Common myeloid progenitor, CD34-positive (primary cell): ENCODE measurements at regions not wholly inside any gene's neighbourhood (a gene's known extent, or its start where the extent isn't known, plus 50 kb on each side); places are given as distances from the start of the nearest gene placed in this dataset.

ENCODE experiments used
- CTCF ChIA-PET: fragments of 350-600 bp; sonication (Branson Sonifier 250); formaldehyde crosslinking; loops from one replicate; lab custom pipeline; 2021; ENCODE audit warnings: antibody characterized with exemption; lab: Charles Lee
- POLR2A ChIA-PET: fragments of 350-600 bp; sonication (Branson Sonifier 250); formaldehyde crosslinking; loops from one replicate; lab custom pipeline; 2021; ENCODE audit warnings: antibody characterized with exemption; lab: Charles Lee
- DNase-seq, 3 donors: peaks; one replicate each; pipeline versions ENCODE4 v3.0.0 to v3.0.0-alpha.2; 2013
- H3K27ac ChIP-seq, 2 experiments: 1 replicate in 1 of 2; 2 replicates in 1 of 2; pipeline ENCODE4 v1.7.0; 2013; ENCODE audit warnings: inconsistent platforms in 2 of 2, low read length in 2 of 2, mild to moderate bottlenecking in 2 of 2, low read depth in 1 of 2, moderate library complexity in 1 of 2; ENCODE audit not compliant: severe bottlenecking in 2 of 2, insufficient read depth in 1 of 2, poor library complexity in 1 of 2
- H3K27me3 ChIP-seq, 5 experiments: replicated peaks in 2 of 5; 1 replicate in 3 of 5; 2 replicates in 2 of 5; pipeline versions ENCODE4 v1.6.1 to v1.7.0; 2013; ENCODE audit warnings: low read length in 4 of 5, mild to moderate bottlenecking in 2 of 5, moderate library complexity in 2 of 5, inconsistent platforms in 1 of 5; ENCODE audit not compliant: insufficient read depth in 5 of 5, control insufficient read depth in 4 of 5
- H3K36me3 ChIP-seq, 4 experiments: 1 replicate in 2 of 4; 2 replicates in 2 of 4; pipeline versions ENCODE4 v1.6.1 to v1.7.0; 2013; ENCODE audit warnings: low read length in 3 of 4, control low read depth in 1 of 4, mild to moderate bottlenecking in 1 of 4; ENCODE audit not compliant: control insufficient read depth in 4 of 4, insufficient read depth in 4 of 4
- H3K4me1 ChIP-seq, 4 experiments: 1 replicate in 3 of 4; 2 replicates in 1 of 4; pipeline versions ENCODE4 v1.6.1 to v1.7.1; 2013; ENCODE audit warnings: low read length in 3 of 4, mild to moderate bottlenecking in 3 of 4, control low read depth in 1 of 4, inconsistent platforms in 1 of 4, moderate library complexity in 1 of 4; ENCODE audit not compliant: control insufficient read depth in 4 of 4, insufficient read depth in 4 of 4; ENCODE audit errors: control extremely low read depth in 1 of 4
- H3K4me3 ChIP-seq, 7 experiments: 1 replicate in 4 of 7; 2 replicates in 3 of 7; pipeline versions ENCODE4 v1.5.1 to v1.7.0; 2013; ENCODE audit warnings: mild to moderate bottlenecking in 7 of 7, low read length in 6 of 7, moderate library complexity in 6 of 7, inconsistent platforms in 2 of 7, low read depth in 2 of 7, control low read depth in 1 of 7; ENCODE audit not compliant: insufficient read depth in 4 of 7, control insufficient read depth in 1 of 7; ENCODE audit errors: extremely low read depth in 1 of 7
- H3K9me3 ChIP-seq, 5 experiments: 1 replicate in 4 of 5; 2 replicates in 1 of 5; pipeline versions ENCODE4 v1.6.1 to v1.7.1; 2013; ENCODE audit warnings: low read length in 4 of 5, mild to moderate bottlenecking in 2 of 5, inconsistent platforms in 1 of 5, low read depth in 1 of 5, moderate library complexity in 1 of 5; ENCODE audit not compliant: control insufficient read depth in 4 of 5, insufficient read depth in 2 of 5; ENCODE audit errors: control extremely low read depth in 1 of 5
- WGBS: methylation state at CpG from one replicate; pipeline ENCODE4 v1.1.5; 2013; ENCODE audit not compliant: insufficient coverage; 5-methylcytosine and 5-hydroxymethylcytosine counted together

GRCh38 chr13:73941752-73942151 is 192.5 kb downstream of the KLF12 start:
- no peak overlapping the region for H3K27ac ChIP-seq

DNA sequence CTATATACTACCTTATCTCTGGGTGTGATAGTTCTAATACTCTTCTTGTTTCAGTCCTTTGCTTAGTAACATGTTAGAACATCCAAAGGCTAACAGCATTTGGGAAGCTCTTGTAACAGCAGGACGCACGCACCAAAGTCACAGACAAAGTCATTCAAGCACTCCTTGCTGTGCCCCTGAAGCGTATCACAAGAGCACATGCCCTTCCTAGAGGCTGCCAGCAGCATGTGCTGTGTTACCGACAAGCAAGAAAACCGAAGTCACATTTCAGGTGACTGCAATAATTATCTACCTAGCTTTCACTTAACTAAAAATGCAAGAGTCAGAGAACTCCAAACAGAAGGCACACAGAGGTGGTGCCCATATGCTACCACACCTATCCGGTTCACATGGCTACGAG is 194.1 kb downstream of the KLF12 start:
- WGBS: 83% methylated on average over 6 of the region's 7 CpGs
- ChIA-PET POLR2A (no interaction called here), CTCF (interaction anchor here (1.0 to 1.7 kb wide), 3 partner anchors 13 to 29 kb away, joined by 3 to 4 read pairs (median 3); no protein-coding TSS in a partner anchor)
- peaks cover 0 to 10% (median 3%) of the 10 kb centered on the region in 4 experiments for H3K36me3 ChIP-seq
- H3K9me3 ChIP-seq: no peaks in the 10 kb centered on the region
- no peaks in the 10 kb centered on the region for H3K27me3 ChIP-seq
- no peak overlapping the region for H3K4me3 ChIP-seq
- no peak for DNase-seq
- no peak overlapping the region for H3K27ac ChIP-seq
- H3K4me1 ChIP-seq: no peaks in the 10 kb centered on the region

More at GRCh38 chr13:73941752-73942151, 192.5 kb downstream of the KLF12 start:
- Histone ChIP-seq H3K9me3 (no peaks in the 10 kb centered on the region), H3K4me3 (no peak overlapping the region), H3K27me3 (no peaks in the 10 kb centered on the region), H3K4me1 (no peaks in the 10 kb centered on the region), H3K36me3 (peaks cover 0 to 5% (median 1%) of the 10 kb centered on the region in 4 experiments)
- no CpG with 5 or more reads among the region's 1 CpG for WGBS
- ChIA-PET CTCF (interaction anchor here (1.3 kb wide), 1 partner anchor 346 kb away, joined by 3 read pairs; no protein-coding TSS in a partner anchor), POLR2A (no interaction called here)
- DNase-seq: no peak

DNA sequence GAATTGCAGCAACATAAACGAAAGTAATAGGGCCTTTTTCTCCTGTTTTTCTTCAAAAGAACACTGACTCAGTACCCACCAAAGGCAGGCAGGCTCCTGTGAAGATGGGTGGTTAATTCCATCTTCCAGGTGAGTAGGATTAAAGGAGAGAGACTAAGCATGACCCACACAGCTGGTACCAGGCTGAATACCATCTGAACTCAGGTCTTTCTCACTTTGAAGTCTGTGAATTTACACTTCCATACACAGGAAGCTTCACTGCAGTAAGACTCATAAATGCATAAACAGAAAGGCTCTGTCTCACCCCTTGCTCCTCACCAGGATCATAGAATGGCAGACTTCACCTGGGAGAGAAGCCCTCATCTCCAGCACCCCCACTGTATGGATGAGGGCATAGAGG is 194.6 kb downstream of the KLF12 start:
- no peak overlapping the region for H3K4me3 ChIP-seq
- no CpG with 5 or more reads among the region's 1 CpG for WGBS
- H3K4me1 ChIP-seq: no peaks in the 10 kb centered on the region
- CTCF ChIA-PET: interaction anchor here (1.0 to 1.7 kb wide), 4 partner anchors 10 to 30 kb away, joined by 3 to 4 read pairs (median 3); no protein-coding TSS in a partner anchor
- no peak overlapping the region for H3K27ac ChIP-seq
- no peaks in the 10 kb centered on the region for H3K9me3 ChIP-seq
- H3K36me3 ChIP-seq: peaks cover 0 to 10% (median 3%) of the 10 kb centered on the region in 4 experiments
- H3K27me3 ChIP-seq: no peaks in the 10 kb centered on the region
- POLR2A ChIA-PET: no interaction called here
- DNase-seq: no peak

DNA sequence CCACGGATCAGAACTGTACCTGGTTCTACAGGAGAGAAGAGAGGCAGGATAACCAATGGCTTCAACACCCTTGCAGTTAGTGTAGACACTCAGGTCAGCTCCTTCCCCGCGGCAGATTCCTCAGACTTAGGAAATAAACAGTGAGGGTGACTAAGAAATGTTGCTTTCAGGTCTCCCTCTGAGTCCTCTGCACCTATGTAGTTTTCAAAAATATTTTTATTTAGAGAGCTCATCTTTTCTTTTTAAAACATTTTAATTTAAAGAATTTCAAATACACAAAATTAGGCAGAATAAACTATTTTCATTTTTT is 195.2 kb downstream of the KLF12 start:
- Histone ChIP-seq H3K4me1 (no peaks in the 10 kb centered on the region), H3K36me3 (peaks cover 0 to 10% (median 3%) of the 10 kb centered on the region in 4 experiments), H3K27ac (no peak overlapping the region), H3K27me3 (no peaks in the 10 kb centered on the region), H3K4me3 (no peak overlapping the region), H3K9me3 (no peaks in the 10 kb centered on the region)
- POLR2A ChIA-PET: no interaction called here
- CTCF ChIA-PET: interaction anchor here (1.5 to 1.6 kb wide), 2 partner anchors 10 to 31 kb away, joined by 3 read pairs; no protein-coding TSS in a partner anchor
- DNase-seq: no peak
- WGBS: 100% methylated on average over 3 of the region's 3 CpGs

DNA sequence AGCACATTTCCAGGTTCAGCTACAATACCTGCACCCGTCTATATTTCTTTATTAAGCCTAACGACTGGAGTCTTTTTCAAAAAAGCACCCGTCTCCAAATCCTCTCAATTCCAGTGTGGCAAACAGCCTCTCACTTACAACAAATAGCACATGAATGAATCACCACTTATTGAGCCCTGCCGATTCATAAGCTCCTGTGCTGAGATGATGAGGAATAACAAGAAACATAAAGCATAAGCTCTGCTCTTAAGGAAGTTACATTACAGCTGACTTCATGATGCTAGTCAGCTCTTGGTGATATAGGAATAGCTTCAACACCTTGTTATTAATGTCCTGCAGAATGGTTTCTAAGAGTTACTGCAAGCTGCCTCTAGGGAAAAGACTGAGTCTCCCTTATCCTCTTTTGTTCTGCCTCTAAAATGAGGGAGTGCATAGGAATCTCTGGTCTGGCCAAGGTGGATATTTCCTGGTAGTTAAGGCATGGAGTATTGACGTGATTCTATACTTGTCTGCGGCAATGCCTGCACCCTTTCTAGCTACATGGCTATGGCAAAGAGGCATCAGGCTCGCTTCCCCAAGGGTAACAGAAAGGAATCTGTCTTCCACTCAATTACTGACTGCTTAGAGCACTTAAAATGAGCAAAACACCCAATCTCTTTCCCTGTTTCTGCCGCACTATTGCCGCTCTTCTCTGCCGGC is 195.7 kb downstream of the KLF12 start:
- POLR2A ChIA-PET: no interaction called here
- CTCF ChIA-PET: interaction anchor here (1.5 to 1.6 kb wide), 2 partner anchors 9 to 31 kb away, joined by 3 read pairs; no protein-coding TSS in a partner anchor
- no peaks in the 10 kb centered on the region for H3K9me3 ChIP-seq
- no peak for DNase-seq
- WGBS: 94% methylated on average over 3 of the region's 10 CpGs
- no peak overlapping the region for H3K27ac ChIP-seq
- peaks cover 0 to 10% (median 3%) of the 10 kb centered on the region in 4 experiments for H3K36me3 ChIP-seq
- no peaks in the 10 kb centered on the region for H3K27me3 ChIP-seq
- H3K4me1 ChIP-seq: no peaks in the 10 kb centered on the region
- no peak overlapping the region for H3K4me3 ChIP-seq

GRCh38 chr13:73937441-73937840 is 196.8 kb downstream of the KLF12 start:
- no peaks in the 10 kb centered on the region for H3K4me1 ChIP-seq
- no peak for DNase-seq
- CTCF ChIA-PET: no interaction called here
- H3K36me3 ChIP-seq: peaks cover 0 to 7% (median 2%) of the 10 kb centered on the region in 4 experiments
- POLR2A ChIA-PET: interaction anchor here (0.6 kb wide), 1 partner anchor 897 kb away, joined by 3 read pairs; no protein-coding TSS in a partner anchor
- no CpG with 5 or more reads among the region's 1 CpG for WGBS
- no peaks in the 10 kb centered on the region for H3K9me3 ChIP-seq
- H3K27ac ChIP-seq: no peak overlapping the region
- no peaks in the 10 kb centered on the region for H3K27me3 ChIP-seq
- no peak overlapping the region for H3K4me3 ChIP-seq

- ChIA-PET CTCF (interaction anchor here (0.8 kb wide), 1 partner anchor 351 kb away, joined by 3 read pairs; no protein-coding TSS in a partner anchor), POLR2A (interaction anchor here (0.6 kb wide), 1 partner anchor 195 kb away, joined by 3 read pairs; no protein-coding TSS in a partner anchor)
- Histone ChIP-seq H3K4me3 (no peak overlapping the region), H3K9me3 (no peaks in the 10 kb centered on the region), H3K4me1 (no peaks in the 10 kb centered on the region), H3K27ac (no peak overlapping the region), H3K36me3 (peaks cover 0 to 5% (median 2%) of the 10 kb centered on the region in 4 experiments), H3K27me3 (no peaks in the 10 kb centered on the region)
- DNase-seq: no peak
- 100% methylated on average over 3 of the region's 3 CpGs for WGBS
Measured at GRCh38 chr13:73935991-73936390, 198.2 kb downstream of the KLF12 start.
